Upper lobe of left lung (tissue), 4 donors: ENCODE measurements at regions not wholly inside any gene's neighbourhood (a gene's known extent, or its start where the extent isn't known, plus 50 kb on each side); places are given as distances from the start of the nearest gene placed in this dataset.

Experiments used
- CTCF ChIP-seq, 6 experiments: fragments of 450-650 bp in 4 of 6; fragments of 200-600 bp in 2 of 6; sonication (generic) in 2 of 6; IDR thresholded peaks; one replicate each; pipeline ENCODE4 v1.5.1; 2016 to 2019; ENCODE audit warnings: antibody characterized with exemption in 6 of 6
- POLR2A ChIP-seq, 4 donors: fragments of 450-650 bp; IDR thresholded peaks; one replicate each; pipeline ENCODE4 v1.5.1; 2016 to 2017; ENCODE audit warnings: antibody characterized with exemption in 4 of 4, mild to moderate bottlenecking in 2 of 4

- TF ChIP-seq CTCF (IDR thresholded peaks at IDR 0.05) (no peak), POLR2A (IDR thresholded peaks at IDR 0.05) (no peak)
These were observed 432.3 kb downstream of the TMEM114 start for GRCh38 chr16:8158051-8158450.
